ENCODE measurements at regions not wholly inside any gene's neighbourhood (a gene's known extent, or its start where the extent isn't known, plus 50 kb on each side); places are given as distances from the start of the nearest gene placed in this dataset.

- Histone ChIP-seq H3K9me3 (ENCODE audit: control insufficient read depth in 2 of 2, low read length in 2 of 2) (no peaks in the 10 kb centered on the region), H3K4me1 (ENCODE audit: control insufficient read depth in 2 of 2, insufficient read depth in 2 of 2, low read length in 2 of 2) (peaks cover 5 to 8% of the 10 kb centered on the region in 2 donors), H3K27me3 (ENCODE audit: control insufficient read depth in 2 of 2, insufficient read depth in 2 of 2, low read length in 2 of 2) (peaks cover 0 to 2% of the 10 kb centered on the region in 2 donors), H3K36me3 (ENCODE audit: control insufficient read depth in 2 of 2, insufficient read depth in 2 of 2, low read length in 2 of 2) (no peaks in the 10 kb centered on the region), H3K4me3 (ENCODE audit: low read length in 2 of 2) (no peak overlapping the region), H3K27ac (ENCODE audit: low read depth in 2 of 2, low read length in 2 of 2) (no peak overlapping the region), H3K9ac (ENCODE audit: low read depth in 1 of 2, low read length in 2 of 2) (no peak overlapping the region)
Observed at GRCh38 chr12:124094733-124095132, 121.7 kb downstream of the ZNF664 start.

GRCh38 chr12:124096109-124096508 is 123.1 kb downstream of the ZNF664 start:
- no peaks in the 10 kb centered on the region for H3K36me3 ChIP-seq (ENCODE audit: control insufficient read depth in 2 of 2, insufficient read depth in 2 of 2, low read length in 2 of 2)
- peaks cover 0 to 2% of the 10 kb centered on the region in 2 donors for H3K27me3 ChIP-seq (ENCODE audit: control insufficient read depth in 2 of 2, insufficient read depth in 2 of 2, low read length in 2 of 2)
- no peak overlapping the region for H3K9ac ChIP-seq (ENCODE audit: low read depth in 1 of 2, low read length in 2 of 2)
- no peak overlapping the region for H3K27ac ChIP-seq (ENCODE audit: low read depth in 2 of 2, low read length in 2 of 2)
- no peaks in the 10 kb centered on the region for H3K4me1 ChIP-seq (ENCODE audit: control insufficient read depth in 2 of 2, insufficient read depth in 2 of 2, low read length in 2 of 2)
- no peaks in the 10 kb centered on the region for H3K9me3 ChIP-seq (ENCODE audit: control insufficient read depth in 2 of 2, low read length in 2 of 2)
- no peak overlapping the region for H3K4me3 ChIP-seq (ENCODE audit: low read length in 2 of 2)

GRCh38 chr12:124096869-124097434 is 123.9 kb downstream of the ZNF664 start:
- H3K36me3 ChIP-seq (ENCODE audit: control insufficient read depth in 2 of 2, insufficient read depth in 2 of 2, low read length in 2 of 2), result no peaks in the 10 kb centered on the region
- H3K4me1 ChIP-seq (ENCODE audit: control insufficient read depth in 2 of 2, insufficient read depth in 2 of 2, low read length in 2 of 2), result no peaks in the 10 kb centered on the region
- no peak overlapping the region for H3K4me3 ChIP-seq (ENCODE audit: low read length in 2 of 2)
- H3K27ac ChIP-seq (ENCODE audit: low read depth in 2 of 2, low read length in 2 of 2), result no peak overlapping the region
- H3K9me3 ChIP-seq (ENCODE audit: control insufficient read depth in 2 of 2, low read length in 2 of 2), result no peaks in the 10 kb centered on the region
- H3K9ac ChIP-seq (ENCODE audit: low read depth in 1 of 2, low read length in 2 of 2), result no peak overlapping the region
- H3K27me3 ChIP-seq (ENCODE audit: control insufficient read depth in 2 of 2, insufficient read depth in 2 of 2, low read length in 2 of 2), result peaks cover 0 to 2% of the 10 kb centered on the region in 2 donors

- H3K4me3 ChIP-seq (ENCODE audit: low read length in 2 of 2), result no peak overlapping the region
Observed at GRCh38 chr12:124097701-124098100, 124.7 kb downstream of the ZNF664 start.

GRCh38 chr12:124098101-124098757 is 125.2 kb downstream of the ZNF664 start:
- no peaks in the 10 kb centered on the region for H3K4me1 ChIP-seq (ENCODE audit: control insufficient read depth in 2 of 2, insufficient read depth in 2 of 2, low read length in 2 of 2)
- no peak overlapping the region for H3K4me3 ChIP-seq (ENCODE audit: low read length in 2 of 2)
- peaks cover 0 to 2% of the 10 kb centered on the region in 2 donors for H3K27me3 ChIP-seq (ENCODE audit: control insufficient read depth in 2 of 2, insufficient read depth in 2 of 2, low read length in 2 of 2)
- H3K9me3 ChIP-seq (ENCODE audit: control insufficient read depth in 2 of 2, low read length in 2 of 2), result no peaks in the 10 kb centered on the region
- H3K9ac ChIP-seq (ENCODE audit: low read depth in 1 of 2, low read length in 2 of 2), result no peak overlapping the region
- no peaks in the 10 kb centered on the region for H3K36me3 ChIP-seq (ENCODE audit: control insufficient read depth in 2 of 2, insufficient read depth in 2 of 2, low read length in 2 of 2)
- H3K27ac ChIP-seq (ENCODE audit: low read depth in 2 of 2, low read length in 2 of 2), result no peak overlapping the region

More at GRCh38 chr12:124097701-124098100, 124.7 kb downstream of the ZNF664 start:
- Histone ChIP-seq H3K27me3 (ENCODE audit: control insufficient read depth in 2 of 2, insufficient read depth in 2 of 2, low read length in 2 of 2) (peaks cover 0 to 2% of the 10 kb centered on the region in 2 donors), H3K4me1 (ENCODE audit: control insufficient read depth in 2 of 2, insufficient read depth in 2 of 2, low read length in 2 of 2) (no peaks in the 10 kb centered on the region), H3K27ac (ENCODE audit: low read depth in 2 of 2, low read length in 2 of 2) (no peak overlapping the region), H3K9me3 (ENCODE audit: control insufficient read depth in 2 of 2, low read length in 2 of 2) (no peaks in the 10 kb centered on the region), H3K36me3 (ENCODE audit: control insufficient read depth in 2 of 2, insufficient read depth in 2 of 2, low read length in 2 of 2) (no peaks in the 10 kb centered on the region), H3K9ac (ENCODE audit: low read depth in 1 of 2, low read length in 2 of 2) (no peak overlapping the region)

- Histone ChIP-seq H3K36me3 (ENCODE audit: control insufficient read depth in 2 of 2, insufficient read depth in 2 of 2, low read length in 2 of 2) (no peaks in the 10 kb centered on the region), H3K9me3 (ENCODE audit: control insufficient read depth in 2 of 2, low read length in 2 of 2) (no peaks in the 10 kb centered on the region), H3K4me3 (ENCODE audit: low read length in 2 of 2) (no peak overlapping the region), H3K4me1 (ENCODE audit: control insufficient read depth in 2 of 2, insufficient read depth in 2 of 2, low read length in 2 of 2) (no peaks in the 10 kb centered on the region), H3K27me3 (ENCODE audit: control insufficient read depth in 2 of 2, insufficient read depth in 2 of 2, low read length in 2 of 2) (peaks cover 0 to 2% of the 10 kb centered on the region in 2 donors), H3K9ac (ENCODE audit: low read depth in 1 of 2, low read length in 2 of 2) (no peak overlapping the region), H3K27ac (ENCODE audit: low read depth in 2 of 2, low read length in 2 of 2) (no peak overlapping the region)
Observed at GRCh38 chr12:124098887-124099286, 125.9 kb downstream of the ZNF664 start.

GRCh38 chr12:124099661-124100060 is 126.6 kb downstream of the ZNF664 start:
- peaks cover 0 to 2% of the 10 kb centered on the region in 2 donors for H3K27me3 ChIP-seq (ENCODE audit: control insufficient read depth in 2 of 2, insufficient read depth in 2 of 2, low read length in 2 of 2)
- H3K4me1 ChIP-seq (ENCODE audit: control insufficient read depth in 2 of 2, insufficient read depth in 2 of 2, low read length in 2 of 2), result no peaks in the 10 kb centered on the region
- no peak overlapping the region for H3K4me3 ChIP-seq (ENCODE audit: low read length in 2 of 2)
- H3K9ac ChIP-seq (ENCODE audit: low read depth in 1 of 2, low read length in 2 of 2), result no peak overlapping the region
- no peak overlapping the region for H3K27ac ChIP-seq (ENCODE audit: low read depth in 2 of 2, low read length in 2 of 2)
- no peaks in the 10 kb centered on the region for H3K9me3 ChIP-seq (ENCODE audit: control insufficient read depth in 2 of 2, low read length in 2 of 2)
- H3K36me3 ChIP-seq (ENCODE audit: control insufficient read depth in 2 of 2, insufficient read depth in 2 of 2, low read length in 2 of 2), result no peaks in the 10 kb centered on the region

GRCh38 chr12:124100572-124101178 is 127.7 kb downstream of the ZNF664 start:
- no peaks in the 10 kb centered on the region for H3K4me1 ChIP-seq (ENCODE audit: control insufficient read depth in 2 of 2, insufficient read depth in 2 of 2, low read length in 2 of 2)
- peaks cover 0 to 2% of the 10 kb centered on the region in 2 donors for H3K27me3 ChIP-seq (ENCODE audit: control insufficient read depth in 2 of 2, insufficient read depth in 2 of 2, low read length in 2 of 2)
- H3K9ac ChIP-seq (ENCODE audit: low read depth in 1 of 2, low read length in 2 of 2), result no peak overlapping the region
- H3K27ac ChIP-seq (ENCODE audit: low read depth in 2 of 2, low read length in 2 of 2), result no peak overlapping the region
- no peaks in the 10 kb centered on the region for H3K9me3 ChIP-seq (ENCODE audit: control insufficient read depth in 2 of 2, low read length in 2 of 2)
- H3K4me3 ChIP-seq (ENCODE audit: low read length in 2 of 2), result no peak overlapping the region
- H3K36me3 ChIP-seq (ENCODE audit: control insufficient read depth in 2 of 2, insufficient read depth in 2 of 2, low read length in 2 of 2), result no peaks in the 10 kb centered on the region

GRCh38 chr12:124105546-124105945 is 132.5 kb downstream of the ZNF664 start:
- H3K27ac ChIP-seq (ENCODE audit: low read depth in 2 of 2, low read length in 2 of 2), result no peak overlapping the region
- H3K36me3 ChIP-seq (ENCODE audit: control insufficient read depth in 2 of 2, insufficient read depth in 2 of 2, low read length in 2 of 2), result no peaks in the 10 kb centered on the region
- H3K27me3 ChIP-seq (ENCODE audit: control insufficient read depth in 2 of 2, insufficient read depth in 2 of 2, low read length in 2 of 2), result no peaks in the 10 kb centered on the region
- no peak overlapping the region for H3K4me3 ChIP-seq (ENCODE audit: low read length in 2 of 2)
- H3K4me1 ChIP-seq (ENCODE audit: control insufficient read depth in 2 of 2, insufficient read depth in 2 of 2, low read length in 2 of 2), result no peaks in the 10 kb centered on the region
- H3K9ac ChIP-seq (ENCODE audit: low read depth in 1 of 2, low read length in 2 of 2), result no peak overlapping the region
- H3K9me3 ChIP-seq (ENCODE audit: control insufficient read depth in 2 of 2, low read length in 2 of 2), result no peaks in the 10 kb centered on the region

- H3K4me1 ChIP-seq (ENCODE audit: control insufficient read depth in 2 of 2, insufficient read depth in 2 of 2, low read length in 2 of 2), result no peaks in the 10 kb centered on the region
- no peaks in the 10 kb centered on the region for H3K27me3 ChIP-seq (ENCODE audit: control insufficient read depth in 2 of 2, insufficient read depth in 2 of 2, low read length in 2 of 2)
- H3K36me3 ChIP-seq (ENCODE audit: control insufficient read depth in 2 of 2, insufficient read depth in 2 of 2, low read length in 2 of 2), result no peaks in the 10 kb centered on the region
- H3K4me3 ChIP-seq (ENCODE audit: low read length in 2 of 2), result no peak overlapping the region
- H3K27ac ChIP-seq (ENCODE audit: low read depth in 2 of 2, low read length in 2 of 2), result no peak overlapping the region
- no peak overlapping the region for H3K9ac ChIP-seq (ENCODE audit: low read depth in 1 of 2, low read length in 2 of 2)
- H3K9me3 ChIP-seq (ENCODE audit: control insufficient read depth in 2 of 2, low read length in 2 of 2), result no peaks in the 10 kb centered on the region
Observed at GRCh38 chr12:124107351-124107750, 134.3 kb downstream of the ZNF664 start.

Data from mucosa of rectum (tissue), 2 donors.